ENCODE measurements at regions not wholly inside any gene's neighbourhood (a gene's known extent, or its start where the extent isn't known, plus 50 kb on each side); places are given as distances from the start of the nearest gene placed in this dataset.

GRCh38 chrX:33721927-33722326, 410.2 kb downstream of the FAM47A start:
- TF ChIP-seq CTCF (IDR thresholded peaks at IDR 0.05; ENCODE audit: insufficient read depth, low read length) (no peak), REST (IDR thresholded peaks at IDR 0.05; ENCODE audit: insufficient replicate concordance, low read depth) (no peak), POLR2AphosphoS5 (IDR thresholded peaks at IDR 0.05; ENCODE audit: low read depth) (no peak), GABPA (IDR thresholded peaks at IDR 0.05; ENCODE audit: low read depth) (no peak)
